ENCODE measurements at regions not wholly inside any gene's neighbourhood (a gene's known extent, or its start where the extent isn't known, plus 50 kb on each side); places are given as distances from the start of the nearest gene placed in this dataset.

GRCh38 chr9:90175257-90175656 is 467.4 kb downstream of the DIRAS2 start:
- TF ChIP-seq CTCF (IDR thresholded peaks at IDR 0.05): no peak

- no peak for TF ChIP-seq CTCF (IDR thresholded peaks at IDR 0.05)
These were observed 466.8 kb downstream of the DIRAS2 start for GRCh38 chr9:90175865-90176264.

- no peak for TF ChIP-seq CTCF (IDR thresholded peaks at IDR 0.05)
These were observed 465.7 kb downstream of the DIRAS2 start for GRCh38 chr9:90176901-90177300.

DNA sequence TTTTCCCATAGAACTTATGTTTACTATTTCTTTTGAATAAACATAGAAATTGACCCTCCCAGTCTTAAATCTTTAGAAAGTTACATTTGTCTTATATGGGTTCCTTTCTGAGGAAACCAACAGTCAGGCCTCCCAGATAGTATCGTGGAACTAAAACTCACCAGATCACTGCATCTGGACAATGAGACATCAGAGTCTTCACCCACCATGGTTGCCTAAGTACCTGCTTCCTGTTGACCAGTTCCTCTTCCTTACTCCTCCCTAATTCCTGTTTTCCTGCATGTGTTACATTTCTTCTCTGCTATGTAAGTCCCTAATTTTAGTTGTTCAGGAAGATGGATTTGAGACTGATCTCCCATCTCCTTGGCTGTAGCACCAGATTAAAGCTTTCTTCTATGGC is 462.2 kb downstream of the DIRAS2 start:
- no peak for TF ChIP-seq CTCF (IDR thresholded peaks at IDR 0.05)

- TF ChIP-seq CTCF (IDR thresholded peaks at IDR 0.05): no peak
These were observed 454.0 kb downstream of the DIRAS2 start for GRCh38 chr9:90188656-90189055.

DNA sequence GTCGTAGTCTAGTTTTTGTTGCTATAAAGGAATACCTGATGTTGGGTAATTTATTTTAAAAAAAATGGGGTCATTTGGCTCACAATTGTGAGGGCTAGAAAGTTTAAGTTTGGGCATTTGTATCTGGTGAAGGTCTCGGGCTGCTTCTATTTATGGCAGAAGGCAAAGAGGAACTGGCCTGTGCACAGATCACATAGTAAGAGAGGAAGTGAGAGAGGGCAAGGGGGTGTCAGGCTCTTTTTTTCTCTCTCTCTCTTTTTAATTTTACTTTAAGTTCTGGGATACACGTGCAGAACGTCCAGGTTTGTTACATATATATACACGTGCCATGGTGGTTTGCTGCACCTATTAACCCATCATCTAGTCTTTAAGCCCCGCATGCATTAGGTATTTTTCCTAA is 453.3 kb downstream of the DIRAS2 start:
- no peak for TF ChIP-seq CTCF (IDR thresholded peaks at IDR 0.05)

GRCh38 chr9:90198956-90199355 is 443.7 kb downstream of the DIRAS2 start:
- TF ChIP-seq CTCF (IDR thresholded peaks at IDR 0.05): no peak

GRCh38 chr9:90201766-90202165 is 440.9 kb downstream of the DIRAS2 start:
- no peak for TF ChIP-seq CTCF (IDR thresholded peaks at IDR 0.05)
